T-helper 1 cell (primary cell): ENCODE measurements at regions not wholly inside any gene's neighbourhood (a gene's known extent, or its start where the extent isn't known, plus 50 kb on each side); places are given as distances from the start of the nearest gene placed in this dataset.
A peak's percentile ranks its signal among the peaks of the same experiment; 100 is the strongest.

Experiments
- DNase-seq, 5 donors: peaks; one replicate each; pipeline ENCODE4 v3.0.0-alpha.2; 2012 to 2020

- DNase-seq, result no peak
Observed at GRCh38 chr12:107894589-107894988, 120.1 kb downstream of the ASCL4 start.

GRCh38 chr12:107895966-107896365 lies 121.5 kb downstream of the ASCL4 start:
- DNase-seq, result no peak

GRCh38 chr12:107900588-107900987 lies 126.1 kb downstream of the ASCL4 start:
- no peak for DNase-seq

DNA sequence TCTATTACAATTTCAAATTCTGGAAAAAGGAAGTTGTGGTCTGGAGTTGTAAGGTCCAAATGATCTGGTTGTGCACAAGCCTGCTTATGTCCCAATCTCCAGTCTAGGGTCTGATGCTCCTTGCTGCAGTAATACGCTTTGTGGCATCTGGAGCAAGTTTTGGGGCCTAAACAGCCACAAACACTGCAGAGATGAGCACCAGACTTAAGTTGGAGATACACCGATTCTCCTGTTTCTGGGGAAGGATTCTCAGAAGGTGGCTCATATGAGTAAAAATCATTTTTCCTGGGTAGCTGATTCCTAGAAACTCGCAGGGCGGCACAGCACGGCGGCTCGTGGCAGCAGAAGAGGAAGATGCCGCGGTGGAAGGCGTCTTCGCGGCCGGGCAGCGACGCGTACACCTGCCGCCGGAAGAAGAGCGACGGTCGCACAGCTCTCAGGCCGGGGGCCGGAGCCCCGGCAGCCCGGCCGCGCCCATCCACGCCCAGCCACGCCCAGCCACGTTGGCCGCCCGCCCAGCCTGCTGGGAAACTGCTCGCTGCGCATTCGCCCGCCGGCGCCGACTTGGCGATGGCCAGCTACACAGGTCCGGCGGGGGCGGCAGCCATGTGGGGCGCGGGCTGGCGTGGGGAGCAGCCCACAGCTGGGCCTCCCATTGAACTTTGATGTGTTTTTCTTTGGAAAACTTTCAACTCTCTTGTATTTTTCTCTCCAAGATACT lies 129.0 kb downstream of the ASCL4 start:
- DNase-seq, result peak in 1 of 5 donors; percentile 75

DNA sequence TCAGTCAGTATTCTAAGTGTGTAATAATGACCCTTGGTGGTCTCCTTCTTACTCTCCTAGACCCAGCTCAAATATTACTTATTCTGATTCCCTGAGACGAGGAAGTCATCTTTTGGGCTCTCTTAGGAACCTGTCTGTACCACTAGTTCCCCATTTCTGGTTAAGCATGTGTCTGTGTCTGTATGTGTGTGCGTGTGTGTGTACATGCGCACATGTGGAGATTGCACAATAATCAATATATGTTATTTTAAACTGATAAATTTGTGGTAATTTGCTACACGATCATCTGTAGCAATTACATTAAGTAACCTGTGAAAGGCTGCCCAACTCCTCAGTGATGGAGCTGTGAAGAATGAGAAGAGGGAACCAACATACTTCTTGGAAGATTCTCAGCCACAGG lies 132.2 kb downstream of the ASCL4 start:
- DNase-seq, result no peak

DNA sequence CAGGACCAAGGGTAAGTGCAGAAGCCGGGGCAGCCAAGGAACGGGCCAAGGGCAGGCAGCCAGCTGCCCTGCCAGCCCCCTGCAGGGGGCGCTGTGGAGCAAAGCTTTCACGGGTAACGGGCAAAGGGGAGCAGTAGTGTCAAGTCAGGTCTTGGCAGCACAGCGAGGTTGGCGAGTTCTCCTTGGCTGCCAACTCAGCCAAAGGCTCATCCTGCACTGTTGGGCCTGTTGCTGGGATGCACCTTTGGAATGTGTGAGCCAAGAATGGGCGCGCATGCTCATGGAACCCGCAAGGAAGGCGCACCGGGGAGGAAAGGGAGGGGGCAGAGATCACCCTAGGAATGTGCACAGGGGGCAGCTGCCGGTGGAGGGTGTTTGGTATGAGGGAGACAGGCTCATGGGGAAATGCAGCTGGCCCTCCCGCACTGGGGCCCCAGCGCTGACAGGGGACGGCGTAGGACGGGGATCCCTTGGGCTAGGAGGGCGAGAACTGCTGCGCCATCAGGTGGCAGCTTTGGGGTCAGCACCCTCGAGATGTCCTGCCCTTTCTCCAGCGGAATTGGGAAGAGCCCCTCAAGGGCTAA lies 138.0 kb downstream of the ASCL4 start:
- peak in 3 of 5 donors; percentile 33 to 58 (median 44) for DNase-seq

DNA sequence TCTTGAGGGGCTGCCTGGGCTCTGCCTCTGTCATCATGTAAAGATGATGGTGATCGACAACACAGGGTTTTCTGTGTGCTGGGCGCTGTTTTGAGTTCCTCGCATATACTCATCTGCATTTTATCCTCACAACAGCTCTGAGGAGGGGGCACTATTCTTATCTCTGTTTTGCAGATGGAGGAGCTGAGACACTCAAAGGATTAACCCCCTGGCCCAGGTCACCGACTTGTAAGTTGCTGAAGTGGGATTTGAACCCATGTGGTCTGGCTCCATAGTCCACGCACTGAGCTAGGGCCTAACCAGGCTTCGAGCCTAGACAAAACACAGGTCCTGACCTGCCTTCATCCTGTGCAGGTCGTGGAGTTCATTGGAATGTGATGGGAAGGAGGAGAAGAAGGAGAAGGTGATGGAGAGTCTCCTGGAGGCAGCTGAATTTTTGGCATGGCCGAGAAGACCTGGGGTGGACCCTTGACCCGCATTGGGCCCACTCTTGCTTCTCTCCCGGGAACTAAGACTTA lies 140.0 kb downstream of the ASCL4 start:
- DNase-seq, result no peak

DNA sequence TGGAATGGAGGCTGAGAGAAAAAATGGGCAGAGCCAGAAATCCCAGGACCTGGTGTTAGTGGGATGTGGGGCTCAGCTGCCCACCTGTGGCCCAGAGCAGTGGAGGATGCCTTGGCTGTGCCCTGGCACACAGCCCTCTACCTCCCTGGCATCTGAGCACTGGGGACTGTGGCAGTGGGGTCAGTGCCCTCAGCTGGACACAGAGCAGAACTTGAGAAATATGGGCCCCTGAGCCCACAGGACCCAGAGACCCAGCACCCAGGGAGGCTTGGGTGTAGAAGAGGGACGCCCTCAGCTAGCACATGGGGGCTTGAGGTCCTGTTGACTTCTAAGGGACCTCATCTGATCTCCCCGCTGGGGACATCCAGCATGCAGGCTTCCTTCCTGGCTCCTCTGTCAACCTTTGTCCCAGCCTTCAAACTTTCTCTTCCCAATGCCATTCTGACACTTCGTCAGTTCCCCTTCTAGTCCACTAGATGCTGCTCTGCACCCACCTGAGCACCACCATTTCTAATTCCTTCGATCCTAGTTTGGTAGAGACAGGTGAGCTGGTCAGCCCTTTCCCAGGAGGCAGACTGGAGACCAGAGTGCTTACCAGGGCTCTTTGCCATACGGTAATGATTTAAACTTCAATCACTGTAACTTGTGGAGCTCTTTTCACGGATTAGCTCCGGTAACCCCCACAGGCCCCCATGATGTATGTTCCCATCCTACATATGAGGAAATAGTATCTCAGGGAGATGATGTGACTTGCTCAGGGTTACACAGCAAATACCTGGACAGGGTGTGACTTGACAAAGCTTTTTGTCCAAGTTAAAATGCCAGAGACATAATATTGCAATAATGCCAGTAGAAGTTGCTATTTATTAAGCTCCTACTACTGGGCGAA lies 143.7 kb downstream of the ASCL4 start:
- DNase-seq, result no peak

DNA sequence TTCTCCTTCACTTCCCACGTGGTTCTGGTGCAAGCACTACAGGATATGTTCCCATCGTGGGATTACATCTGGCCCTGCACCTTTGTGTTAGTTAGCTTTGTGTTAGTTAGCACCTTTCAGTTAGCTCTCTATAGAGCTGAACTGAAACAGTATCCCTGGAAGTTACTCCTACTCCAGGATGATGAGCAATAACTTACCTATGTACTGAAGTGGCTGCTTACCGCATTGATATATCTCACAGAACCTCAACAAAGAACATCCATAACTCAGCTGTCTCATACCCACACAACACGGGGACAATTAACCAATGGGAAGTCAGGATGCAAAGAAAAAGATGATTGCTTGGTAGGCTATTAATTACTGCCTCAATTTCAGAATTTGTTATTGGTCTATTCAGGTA lies 146.6 kb downstream of the ASCL4 start:
- no peak for DNase-seq

- DNase-seq, result no peak
Observed at GRCh38 chr12:107925125-107925524, 150.6 kb downstream of the ASCL4 start.

DNA sequence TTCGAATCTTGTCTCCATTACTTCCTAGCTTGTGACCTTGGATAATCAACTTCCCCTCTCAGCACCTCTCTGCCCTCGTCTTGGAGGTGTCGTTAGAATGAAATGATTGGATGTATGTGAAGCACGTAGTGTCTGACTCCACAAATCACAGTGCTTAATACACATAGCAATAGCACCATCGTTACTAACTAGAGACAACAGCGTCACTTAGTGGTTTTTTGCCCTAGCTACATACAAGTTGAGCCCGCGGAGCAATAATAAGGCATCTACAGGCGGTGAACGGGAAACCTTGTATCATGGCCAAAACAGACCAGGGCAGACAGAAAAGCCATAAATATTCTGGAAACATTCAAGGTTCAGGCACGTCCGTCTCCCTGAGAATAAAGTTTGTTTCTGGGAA lies 154.9 kb downstream of the ASCL4 start:
- DNase-seq, result peak in 1 of 5 donors; percentile 7

GRCh38 chr12:107931761-107932160 lies 157.3 kb downstream of the ASCL4 start:
- no peak for DNase-seq

DNA sequence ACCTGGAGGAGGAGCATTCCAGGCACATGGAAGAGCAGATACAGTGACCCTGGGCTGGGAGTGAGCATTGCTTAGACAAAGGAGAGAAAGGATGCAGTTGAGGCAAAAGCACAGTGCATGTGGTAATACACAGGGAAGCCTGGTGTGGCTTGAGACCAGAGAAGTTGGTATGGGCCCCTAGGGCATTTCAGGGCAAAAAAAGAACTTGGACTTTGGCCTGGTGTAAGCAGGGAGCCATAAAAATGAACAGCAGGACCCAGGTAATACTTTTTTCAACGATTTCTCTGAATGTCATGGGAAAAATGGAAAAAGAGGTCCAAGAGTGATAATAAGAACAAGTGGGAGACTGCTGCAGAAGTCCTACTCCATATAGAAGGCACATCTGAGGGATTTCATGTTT lies 163.9 kb downstream of the ASCL4 start:
- no peak for DNase-seq

GRCh38 chr12:107948391-107948945 lies 174.0 kb downstream of the ASCL4 start:
- no peak for DNase-seq

DNA sequence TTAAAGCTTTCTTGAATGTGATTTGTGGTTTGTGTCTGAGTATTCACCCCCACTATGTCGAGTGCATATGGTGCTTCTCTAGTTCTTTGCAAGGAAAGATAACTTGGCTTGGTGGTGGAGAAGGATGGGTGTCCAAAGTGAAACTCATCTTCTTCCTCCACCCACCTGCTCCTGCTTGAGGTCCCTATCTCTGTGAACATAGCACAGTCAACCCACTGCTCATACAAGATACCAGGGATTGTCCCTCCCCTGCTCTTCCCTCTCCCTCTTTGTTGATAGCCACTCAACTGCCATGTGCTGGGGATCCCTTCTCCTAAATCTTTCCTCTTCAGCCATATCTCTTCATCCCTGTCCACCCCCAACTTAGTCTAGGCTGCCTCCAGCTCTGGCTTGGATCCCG lies 176.5 kb downstream of the ASCL4 start:
- DNase-seq, result no peak

- DNase-seq, result no peak
Observed at GRCh38 chr12:107955966-107956643, 173.0 kb upstream of the WSCD2 start.

DNA sequence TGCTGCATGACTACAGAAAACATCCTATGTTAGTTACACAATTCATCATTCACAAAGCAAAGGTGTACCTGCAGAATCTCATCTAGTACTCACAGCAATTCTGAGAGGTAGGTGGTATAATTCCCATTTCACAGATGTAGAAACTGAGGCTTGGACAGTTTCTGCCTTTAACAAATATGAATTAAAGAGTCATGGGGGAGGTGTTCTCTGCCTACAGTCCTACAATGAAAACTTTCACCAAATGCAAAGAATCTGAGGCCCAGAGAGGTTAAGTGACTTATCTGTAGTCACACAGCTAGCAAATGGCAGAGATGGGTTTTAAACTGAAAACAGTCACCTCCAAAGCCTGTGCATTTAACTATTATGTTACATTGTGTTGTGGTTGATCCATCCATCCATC lies 171.6 kb upstream of the WSCD2 start:
- no peak for DNase-seq

DNA sequence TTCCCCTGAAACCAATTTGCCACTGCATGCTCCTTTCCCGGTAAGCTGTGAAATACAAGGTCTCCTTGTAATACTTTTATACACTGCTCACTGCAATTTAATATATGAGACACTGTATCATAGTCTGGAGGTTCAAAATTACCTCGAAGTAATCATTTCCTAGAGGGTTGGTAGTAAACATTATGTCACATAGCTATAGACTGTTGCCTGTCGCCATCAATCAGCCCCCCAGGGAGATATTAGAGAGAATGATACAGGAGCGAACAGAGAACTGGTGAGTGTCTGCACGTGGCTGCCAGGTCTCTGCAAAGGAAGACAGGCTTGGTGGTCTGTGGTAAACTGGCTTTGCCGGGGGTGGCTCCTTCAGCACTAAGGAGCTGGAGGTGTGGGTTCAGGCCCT lies 165.5 kb upstream of the WSCD2 start:
- DNase-seq, result no peak

- DNase-seq, result no peak
Observed at GRCh38 chr12:107967170-107967569, 161.9 kb upstream of the WSCD2 start.

DNA sequence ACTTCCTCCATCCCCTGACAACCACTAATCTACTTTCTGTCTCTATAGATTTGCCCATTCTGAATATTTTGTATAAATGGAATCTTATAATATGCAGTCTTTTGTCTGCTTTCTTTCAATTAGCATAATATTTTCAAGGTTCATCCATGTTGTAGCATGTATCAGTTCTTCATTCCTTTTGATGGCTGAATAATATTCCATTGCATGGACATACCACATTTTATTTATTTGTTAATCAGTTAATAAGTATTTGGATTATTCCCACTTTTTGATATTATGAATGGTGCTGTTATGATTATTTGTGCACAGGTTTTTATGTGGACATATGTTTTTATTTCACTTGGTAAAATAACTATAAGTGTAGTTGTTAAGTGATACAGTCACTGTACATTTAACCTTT lies 155.1 kb upstream of the WSCD2 start:
- no peak for DNase-seq

DNA sequence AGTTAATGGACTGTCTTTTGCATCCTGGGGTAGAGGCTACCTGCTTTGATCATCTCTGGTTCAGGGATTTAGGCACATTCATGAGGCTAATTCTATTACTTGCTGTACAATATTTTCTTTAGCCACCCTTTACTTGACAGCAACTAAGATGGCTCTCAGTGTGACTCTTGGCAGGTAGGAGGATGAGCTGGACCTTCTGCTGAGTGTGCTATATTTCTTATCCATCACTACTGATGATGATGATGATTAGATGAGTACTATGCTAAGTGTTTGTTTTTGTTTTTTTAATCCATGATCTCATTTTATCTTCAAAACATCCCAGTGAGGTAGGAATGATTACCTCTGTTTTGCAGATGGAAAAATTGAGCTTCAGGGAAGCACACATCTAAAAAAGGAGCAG lies 152.8 kb upstream of the WSCD2 start:
- no peak for DNase-seq

DNA sequence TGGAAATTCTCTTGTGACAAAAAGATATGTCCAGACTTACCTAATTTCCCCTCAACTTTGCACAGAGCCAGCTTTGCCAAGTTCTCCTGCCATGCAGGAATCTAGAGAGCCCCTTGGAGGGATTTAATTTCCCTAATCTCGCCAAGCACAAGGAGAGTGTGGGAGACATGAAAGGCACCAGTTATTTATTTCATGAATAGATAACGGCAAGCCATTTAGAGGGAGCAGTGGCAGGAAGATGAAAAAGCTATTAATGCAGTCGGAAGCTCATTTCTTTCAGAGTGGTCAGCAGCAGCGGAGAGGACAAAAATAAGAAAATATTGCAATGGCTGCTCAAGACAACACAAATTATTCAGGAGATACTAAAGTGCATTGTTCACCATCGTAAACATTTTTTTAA lies 150.9 kb upstream of the WSCD2 start:
- DNase-seq, result no peak

- DNase-seq, result no peak
Observed at GRCh38 chr12:107978641-107979040, 150.4 kb upstream of the WSCD2 start.
